ENCODE measurements at regions not wholly inside any gene's neighbourhood (a gene's known extent, or its start where the extent isn't known, plus 50 kb on each side); places are given as distances from the start of the nearest gene placed in this dataset.

DNA sequence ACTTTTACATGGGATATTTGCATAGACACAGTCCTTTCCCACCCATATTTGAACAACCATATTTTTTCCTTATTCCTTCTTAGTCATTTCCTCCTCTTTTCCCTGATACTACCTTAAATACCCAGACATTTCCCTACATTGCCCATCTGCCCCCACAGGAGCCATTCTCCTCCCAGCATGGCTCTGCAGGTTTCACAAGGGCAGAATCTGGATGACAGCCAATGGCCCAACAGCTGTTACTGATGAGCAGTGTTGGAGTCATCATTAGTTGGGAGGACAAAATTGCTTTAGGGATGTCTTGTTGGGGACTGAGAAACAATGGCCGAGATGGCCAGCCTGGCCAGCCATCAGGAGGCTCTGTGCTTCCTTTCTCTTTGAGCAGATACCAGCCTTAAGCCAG lies 209.5 kb downstream of the KLF5 start:
- DNase-seq = no peak

DNA sequence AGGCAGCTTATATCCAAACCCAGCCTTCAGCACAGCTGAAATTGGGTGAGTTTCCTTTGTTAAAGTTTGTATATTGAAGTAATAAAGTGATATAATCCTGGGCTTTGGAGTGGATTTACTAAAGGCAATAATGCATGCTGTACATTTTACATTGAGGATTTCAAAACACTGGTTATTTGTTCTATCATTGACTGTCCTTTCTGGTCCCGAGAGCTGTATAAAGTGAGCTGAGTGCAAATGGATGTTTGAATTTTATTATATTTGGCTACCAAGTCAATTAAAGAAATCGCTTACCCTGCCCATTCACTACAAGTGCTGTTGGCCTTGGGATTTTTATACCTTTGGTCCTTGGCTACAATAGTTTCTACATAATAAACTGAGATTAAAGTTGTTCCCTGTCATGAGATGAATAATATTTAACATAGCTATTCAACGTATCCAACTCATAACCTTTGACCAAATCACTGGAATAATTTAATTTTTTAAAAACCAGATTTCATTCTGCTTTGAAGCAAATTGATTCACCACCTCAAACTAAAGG lies 207.9 kb downstream of the KLF5 start:
- no peak for DNase-seq

DNA sequence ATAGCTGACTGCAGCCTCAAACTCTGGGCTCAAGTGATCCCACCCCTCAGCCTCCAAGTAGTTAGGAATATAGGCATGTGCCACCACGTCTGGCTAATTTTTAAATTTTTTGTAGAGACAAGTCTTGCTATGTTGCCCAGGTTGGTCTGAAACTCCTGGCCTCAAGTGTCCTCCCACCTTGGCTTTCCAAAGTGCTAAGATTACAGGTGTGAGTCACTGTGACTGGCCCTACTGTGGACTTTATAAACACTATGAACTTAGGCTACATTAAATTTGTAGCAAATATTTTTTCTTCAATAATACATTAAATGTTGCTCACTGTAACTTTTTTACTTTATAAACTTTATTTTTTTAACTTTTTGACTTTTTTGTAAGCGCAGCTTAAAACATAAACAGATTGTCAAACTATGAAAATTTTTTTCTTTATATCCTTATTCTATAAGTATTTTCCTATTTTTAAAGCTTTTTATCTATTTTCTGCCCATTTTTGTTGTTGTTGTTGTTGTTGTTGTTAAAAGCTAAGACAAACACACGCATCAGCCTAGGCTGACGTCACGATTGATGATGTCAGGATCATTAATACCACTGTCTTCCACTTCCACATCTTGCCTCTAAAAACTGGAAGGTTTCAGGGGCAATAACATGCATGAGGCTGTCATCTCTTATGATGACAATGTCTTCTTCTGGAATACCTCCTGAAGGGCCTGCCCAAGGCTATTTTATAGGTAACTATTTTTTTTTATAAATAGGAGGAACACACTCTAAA lies 204.2 kb downstream of the KLF5 start:
- no peak for DNase-seq

DNA sequence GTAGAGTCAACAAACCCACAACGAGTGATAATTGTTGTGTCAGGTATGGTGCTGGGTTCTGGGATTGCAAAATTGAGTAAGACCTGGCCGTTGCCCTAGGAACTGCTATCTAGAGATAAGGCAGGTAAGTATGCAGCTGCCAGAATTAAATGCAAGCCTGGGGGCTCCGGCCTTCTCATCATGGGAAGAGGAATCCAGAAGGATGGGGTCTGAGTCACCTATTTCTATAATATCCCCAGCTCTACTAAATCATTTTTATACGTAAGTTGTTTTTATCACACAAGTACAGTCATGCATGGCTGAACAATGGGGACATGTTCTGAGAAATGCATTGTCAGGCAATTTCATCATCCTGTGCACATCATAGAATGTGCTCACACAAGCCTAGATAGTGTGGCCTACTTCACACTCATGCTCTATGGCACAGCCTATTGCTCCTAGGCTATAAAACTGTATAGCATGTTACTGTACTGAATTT lies 203.0 kb downstream of the KLF5 start:
- no peak for DNase-seq

DNA sequence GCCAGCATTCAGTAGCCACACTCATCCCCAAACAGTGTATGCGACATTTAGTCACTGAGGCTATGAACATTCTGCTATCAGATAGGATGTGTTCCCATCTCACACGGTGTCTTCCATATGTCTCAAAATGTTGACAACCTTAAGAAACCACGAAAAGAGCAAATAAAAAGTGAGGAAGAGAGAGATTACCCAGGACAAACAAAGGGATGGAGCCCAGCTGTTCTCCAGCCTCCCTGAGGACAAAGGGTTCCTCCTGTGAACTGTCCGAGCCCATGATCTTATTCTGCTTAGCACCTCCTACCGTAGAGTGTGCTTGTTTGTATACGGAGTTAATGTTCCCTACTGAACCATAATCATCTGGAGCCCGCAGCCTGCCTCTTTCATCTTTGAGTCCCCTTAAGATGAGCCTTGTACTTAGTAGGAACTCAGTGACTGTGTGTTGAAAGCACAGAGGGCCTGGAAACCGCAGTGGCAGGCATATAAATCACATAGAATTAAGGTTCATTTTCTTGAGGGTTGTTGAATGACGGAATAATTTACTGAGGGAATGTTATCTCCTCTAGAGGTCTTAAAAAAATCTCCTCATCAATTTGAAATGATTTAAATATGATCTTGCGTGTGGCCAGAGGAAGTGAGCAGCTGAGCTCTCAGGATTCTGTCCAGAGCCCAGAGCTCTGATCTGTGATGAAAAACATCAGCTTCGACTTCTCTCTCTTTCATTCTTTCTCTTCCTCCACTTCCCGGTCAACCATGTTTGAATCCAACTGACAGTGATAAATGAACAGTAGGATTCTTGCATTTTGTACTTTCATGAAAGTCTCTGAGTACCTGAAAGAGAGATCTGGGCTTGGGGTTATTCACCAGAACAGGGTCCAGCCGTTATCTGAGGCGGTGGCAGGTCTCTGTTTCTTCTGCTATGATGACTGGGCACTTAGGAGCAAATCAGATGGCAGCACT lies 200.5 kb downstream of the KLF5 start:
- no peak for DNase-seq

DNA sequence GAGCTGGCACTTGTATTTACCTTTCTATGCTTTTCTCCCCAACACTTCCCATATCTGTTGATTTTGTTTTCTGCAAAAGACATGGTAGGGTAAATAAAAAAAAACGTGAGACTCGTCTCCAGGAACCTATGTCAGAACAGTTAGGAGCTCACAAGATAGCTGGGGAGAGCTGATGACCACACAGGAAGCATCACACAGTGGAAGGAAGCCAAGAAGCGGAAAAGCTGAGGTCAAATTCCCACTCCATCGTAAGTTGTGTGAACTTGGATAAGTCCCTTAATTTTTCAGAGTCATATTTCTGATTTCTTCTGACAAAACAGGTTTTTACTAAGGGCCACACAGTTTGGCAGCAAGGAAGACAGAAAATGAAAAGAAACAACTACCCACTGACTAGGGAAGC lies 199.6 kb downstream of the KLF5 start:
- no peak for DNase-seq

DNA sequence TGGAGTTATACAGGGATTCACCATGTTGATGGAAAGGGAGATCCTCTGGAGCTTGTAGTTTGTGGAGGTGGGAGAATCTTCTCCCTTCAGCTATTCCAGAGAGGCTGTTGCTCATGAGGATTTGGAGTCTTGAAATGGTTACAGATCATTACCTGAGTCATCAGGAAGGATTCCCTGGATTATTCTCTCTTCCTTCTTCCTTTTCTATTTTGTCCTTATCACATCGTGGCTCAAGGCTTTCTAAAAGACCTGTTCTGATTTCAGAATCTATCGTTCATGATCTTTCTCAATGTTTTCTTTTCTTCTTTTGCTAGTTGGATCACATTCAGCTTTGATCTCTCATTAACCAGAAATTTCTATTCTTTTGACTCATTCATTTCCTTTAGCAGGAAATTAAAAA lies 196.0 kb downstream of the KLF5 start:
- DNase-seq = no peak

DNA sequence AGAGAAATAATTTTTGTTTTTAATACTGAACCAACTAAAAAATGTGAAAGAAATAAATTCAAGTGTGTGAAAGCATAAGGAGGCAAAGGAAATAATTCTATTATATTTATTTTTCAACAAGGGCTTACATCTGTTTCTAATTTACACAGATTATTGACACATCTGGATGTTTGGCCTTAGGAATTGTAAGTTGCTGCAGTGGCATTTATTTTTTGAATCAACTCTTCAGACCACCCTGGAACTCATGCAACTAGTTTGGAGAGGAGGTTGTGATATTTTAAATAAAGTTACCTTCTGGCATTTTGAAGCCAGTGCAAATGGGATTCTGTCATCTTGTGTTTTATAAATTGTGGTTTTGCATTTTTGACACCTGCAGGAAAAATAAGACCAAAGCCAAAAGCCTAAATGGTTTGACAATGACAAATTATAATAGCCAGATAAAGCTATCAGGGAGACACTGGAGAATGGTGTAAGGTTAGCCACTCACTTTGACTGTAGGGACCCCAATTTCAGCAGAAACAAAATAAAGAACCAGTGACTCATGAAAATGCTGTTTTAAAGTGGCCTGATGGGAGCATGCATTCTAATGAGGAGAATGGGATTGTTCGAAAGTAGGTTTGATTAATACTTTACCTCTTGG lies 192.9 kb downstream of the KLF5 start:
- no peak for DNase-seq

DNA sequence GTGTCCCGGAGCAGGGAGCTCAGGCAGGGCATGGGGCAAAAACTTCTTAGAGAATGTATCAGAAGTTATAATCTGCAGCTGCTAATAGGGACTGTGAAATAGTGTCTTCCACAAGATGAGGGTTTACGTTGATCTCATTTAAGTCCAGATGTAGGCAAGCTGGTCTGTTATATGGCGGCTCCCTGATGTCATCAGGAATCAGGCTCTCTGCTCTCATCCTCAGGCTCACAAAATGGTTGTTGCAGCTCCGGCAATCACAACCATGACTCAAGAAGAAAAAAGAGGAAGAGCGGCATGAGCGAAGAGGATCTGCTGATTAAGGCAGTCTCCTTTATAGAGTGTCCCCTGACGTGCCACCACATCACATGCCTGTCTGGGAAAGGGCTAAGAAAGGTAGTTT lies 191.3 kb downstream of the KLF5 start:
- DNase-seq = no peak

DNA sequence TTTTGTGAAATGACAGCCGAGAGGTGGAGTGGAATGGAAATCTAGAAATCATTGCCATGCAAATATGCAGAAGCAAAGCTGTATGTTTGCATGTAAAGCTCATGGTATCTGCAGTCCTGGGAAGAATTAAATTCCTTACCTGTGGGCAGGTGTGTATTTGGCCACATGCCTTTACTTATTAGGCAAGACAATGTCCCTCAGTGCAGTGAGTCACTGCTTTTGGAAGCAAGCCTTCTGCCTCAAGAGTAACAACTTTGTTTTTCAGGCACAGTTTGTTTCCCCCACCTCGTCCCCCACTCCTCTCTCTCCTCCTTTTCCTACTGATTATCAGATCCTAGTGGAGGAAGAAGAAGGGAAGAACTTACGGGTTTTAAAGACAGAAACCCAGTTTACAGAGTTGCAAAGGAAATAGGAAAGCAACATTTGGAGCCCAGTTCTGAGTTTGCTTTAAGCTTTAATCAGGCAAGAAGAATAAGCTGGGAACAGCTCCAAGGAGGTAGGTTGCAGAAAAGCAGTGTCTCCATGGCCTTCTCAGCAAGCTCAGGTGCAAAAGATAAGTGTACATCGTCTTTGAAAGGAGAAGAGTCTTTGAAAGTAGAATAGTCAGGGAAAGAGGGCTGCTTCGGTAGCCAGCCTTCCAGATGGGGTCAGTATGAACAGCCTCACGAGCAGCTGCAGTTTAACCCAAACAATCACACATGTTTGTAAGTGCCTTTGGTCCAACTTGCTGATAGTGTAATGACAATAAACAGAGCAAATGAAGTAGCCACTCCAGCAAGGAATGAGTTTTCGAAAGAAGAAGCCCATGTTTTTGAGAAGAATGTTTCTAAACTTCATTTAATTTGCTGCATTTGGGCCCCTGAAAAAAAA lies 190.1 kb downstream of the KLF5 start:
- DNase-seq = no peak

DNA sequence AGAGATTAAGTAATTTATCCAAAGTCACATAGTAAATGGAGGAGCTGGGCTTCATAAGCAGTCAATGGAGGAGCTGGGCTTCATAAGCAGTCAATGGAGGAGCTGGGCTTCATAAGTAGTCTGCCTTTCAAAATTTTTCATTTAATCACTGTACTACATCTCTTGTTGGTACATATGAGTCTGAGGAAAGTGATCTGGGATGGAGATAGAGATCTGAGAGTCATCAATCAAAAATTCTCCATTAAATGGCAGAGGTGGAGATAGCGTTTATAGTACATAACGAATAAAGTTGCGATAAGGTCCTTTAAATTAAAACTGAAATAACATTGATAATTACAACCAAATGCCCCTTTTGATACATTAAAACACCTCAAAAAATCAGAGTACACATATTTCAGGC lies 189.3 kb downstream of the KLF5 start:
- DNase-seq = no peak

DNA sequence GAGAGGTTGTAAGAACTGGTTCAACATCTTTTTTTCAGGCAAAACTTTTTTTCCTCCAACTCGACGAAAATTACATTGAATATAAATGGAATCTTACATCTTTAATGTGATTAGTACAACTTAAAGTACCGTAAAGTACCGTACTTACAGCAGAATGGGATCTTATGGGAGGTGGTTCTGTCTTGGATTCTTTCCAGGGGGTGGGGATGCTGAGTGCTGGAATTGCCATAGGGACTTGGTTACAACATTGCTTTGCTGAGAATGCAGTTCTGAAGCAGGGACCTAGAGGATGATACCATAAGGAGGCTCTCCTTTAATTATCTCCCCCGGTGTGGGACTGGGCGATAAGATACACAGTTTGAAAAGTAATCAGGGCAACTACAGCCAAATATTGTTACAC lies 186.4 kb downstream of the KLF5 start:
- DNase-seq = no peak

DNA sequence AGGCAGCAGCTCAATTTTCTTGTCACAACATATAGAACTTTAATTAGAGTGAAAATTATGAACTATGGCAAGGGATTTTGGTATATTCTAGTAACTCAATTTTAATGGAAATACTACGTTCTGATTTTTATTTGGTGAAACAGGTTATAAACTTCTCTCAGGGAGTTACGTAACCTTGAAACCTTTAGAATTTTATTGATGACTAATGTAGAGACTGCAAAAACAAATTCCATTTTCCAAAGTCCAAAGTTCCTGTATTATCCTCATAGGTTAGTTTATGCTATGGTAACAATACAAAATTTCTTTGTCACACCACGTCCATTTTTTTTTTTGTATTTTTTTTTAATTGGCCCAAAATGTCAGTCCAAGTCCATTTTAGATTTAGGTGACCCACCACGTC lies 185.7 kb downstream of the KLF5 start:
- no peak for DNase-seq

DNA sequence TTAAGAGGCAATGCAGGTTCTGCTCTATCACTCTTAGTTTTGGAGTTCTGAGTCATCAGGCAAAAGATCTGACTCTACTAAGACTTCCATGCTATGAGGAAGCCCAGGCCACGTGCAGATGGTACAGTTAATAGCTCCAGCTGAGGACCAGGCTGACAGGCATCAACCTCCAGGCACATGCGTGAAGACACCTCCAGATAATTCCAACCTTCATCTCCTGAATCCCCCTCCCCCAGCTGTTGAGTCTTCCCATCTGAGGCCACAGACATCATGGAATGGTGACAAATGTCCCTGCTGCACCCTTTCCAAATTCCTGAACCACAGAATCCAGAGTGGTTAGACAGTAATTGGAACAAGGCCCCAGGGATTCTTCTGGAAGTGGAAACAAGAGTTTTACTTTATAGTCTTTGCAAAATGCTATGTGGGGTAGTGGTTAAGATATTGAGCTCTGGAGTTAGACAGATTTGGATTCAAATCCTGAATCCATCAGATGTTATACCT lies 183.8 kb downstream of the KLF5 start:
- no peak for DNase-seq

DNA sequence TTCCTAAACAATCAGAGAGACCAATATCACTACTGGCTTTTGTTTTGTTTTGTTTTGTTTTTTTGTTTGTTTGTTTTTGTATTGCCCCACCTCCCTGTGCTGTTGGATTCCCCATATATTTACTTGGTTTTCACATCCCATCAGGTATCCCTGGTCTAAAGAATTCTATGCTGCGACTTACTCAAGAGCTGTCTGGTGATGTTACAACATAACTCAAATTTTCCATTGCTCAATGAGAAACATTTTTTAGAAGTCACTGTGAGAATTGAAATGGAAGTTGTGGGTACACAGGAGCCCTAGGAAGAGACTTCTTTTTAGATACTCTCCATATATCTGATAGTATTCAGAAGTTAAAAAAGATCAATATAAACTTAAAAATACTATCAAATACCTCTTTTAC lies 181.4 kb downstream of the KLF5 start:
- no peak for DNase-seq

DNA sequence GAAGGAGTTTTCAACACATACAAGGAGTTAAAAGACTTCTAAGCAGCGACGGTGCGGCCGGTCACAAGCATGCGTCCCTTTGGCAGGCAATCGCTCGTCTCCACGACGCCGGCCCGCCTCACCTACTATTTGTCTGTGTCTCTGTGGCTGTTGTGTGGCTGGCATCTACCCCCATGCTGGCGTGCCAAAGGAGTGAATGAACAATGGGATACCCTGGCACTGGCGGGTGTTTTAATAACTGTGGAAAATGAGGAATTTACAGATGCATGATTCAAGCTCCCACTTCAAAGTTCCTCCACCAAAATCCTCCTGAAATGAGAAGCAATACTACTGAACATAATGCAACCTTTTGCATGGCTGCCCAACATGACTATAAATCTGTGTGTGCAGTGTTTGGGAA lies 176.6 kb downstream of the KLF5 start:
- DNase-seq = no peak

DNA sequence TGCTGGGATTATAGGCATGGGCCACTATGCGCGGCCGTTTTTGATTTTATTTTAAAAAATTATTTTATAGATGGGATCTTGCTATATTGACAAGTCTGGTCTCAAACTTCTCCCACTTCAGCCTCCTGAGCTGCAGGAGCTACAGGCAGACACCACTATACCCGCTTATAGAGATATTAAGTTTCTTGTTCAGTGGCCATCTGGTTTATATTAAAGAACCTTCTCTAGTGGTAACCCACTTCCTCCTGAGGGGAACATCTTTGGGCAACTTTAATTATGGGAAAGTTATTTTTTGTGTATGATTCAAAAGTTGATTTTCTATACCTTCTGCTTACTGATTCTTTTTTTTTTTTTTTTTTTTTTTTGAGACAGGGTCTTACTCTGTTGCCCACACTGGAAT lies 172.7 kb downstream of the KLF5 start:
- DNase-seq = peak; percentile 42 to 48

DNA sequence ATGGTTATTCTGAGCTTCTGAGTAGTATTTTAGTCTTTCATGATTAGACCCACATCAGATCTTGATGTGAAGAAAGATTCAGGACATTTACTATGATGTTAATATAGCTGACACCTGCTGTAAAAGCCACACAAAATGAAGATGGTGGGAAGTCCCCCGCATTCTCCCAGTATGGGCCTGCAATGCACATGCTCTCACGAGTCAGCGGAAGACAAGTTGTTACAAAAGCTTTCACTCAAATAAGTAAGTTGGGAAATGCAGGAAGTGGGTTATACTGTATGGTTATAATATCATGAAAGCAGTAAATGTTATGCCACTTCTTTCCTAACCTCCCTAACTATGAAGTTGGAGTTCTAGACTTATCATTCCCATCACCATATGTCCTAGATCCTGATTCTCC lies 171.9 kb downstream of the KLF5 start:
- peak; percentile 87 to 92 for DNase-seq

DNA sequence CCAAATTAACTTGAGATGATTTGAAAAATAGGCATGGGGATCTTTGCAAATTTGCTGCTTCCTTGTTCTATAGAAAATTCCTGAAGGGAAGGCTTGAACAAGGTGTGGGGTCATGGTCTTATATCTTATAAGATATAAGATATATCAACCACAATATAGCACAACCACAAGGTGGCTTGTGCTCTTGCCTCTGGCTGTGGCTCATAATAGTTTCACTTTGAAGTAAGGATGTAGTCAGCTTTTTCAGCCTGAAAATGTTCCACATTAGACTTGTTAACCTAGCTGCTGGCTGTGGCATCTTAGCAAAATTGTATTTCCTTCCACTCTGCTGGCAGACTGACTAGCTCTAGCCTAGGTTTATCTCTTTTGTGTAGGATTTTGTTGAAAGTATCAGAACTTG lies 169.7 kb downstream of the KLF5 start:
- peak in 1 of 2 experiments; percentile 10 for DNase-seq

DNA sequence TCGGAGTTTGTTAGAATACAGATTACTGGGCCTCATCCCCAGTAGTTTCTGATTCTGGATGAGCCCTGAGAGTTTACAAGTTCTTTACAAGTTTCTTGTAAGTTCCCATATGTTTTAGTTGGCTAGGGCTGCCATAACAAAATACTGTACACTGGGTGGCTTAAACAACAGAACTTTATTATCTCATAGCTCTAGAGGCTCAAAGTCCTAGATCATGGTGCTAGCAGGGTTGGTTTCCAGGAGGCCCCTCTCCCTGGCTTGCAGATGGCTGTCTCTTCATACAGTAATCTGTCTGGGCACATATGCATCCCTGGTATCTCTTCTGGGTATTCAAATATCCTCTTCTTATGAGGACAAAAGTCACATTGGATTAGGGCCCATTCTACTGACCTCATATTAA lies 167.2 kb downstream of the KLF5 start:
- no peak for DNase-seq

DNA sequence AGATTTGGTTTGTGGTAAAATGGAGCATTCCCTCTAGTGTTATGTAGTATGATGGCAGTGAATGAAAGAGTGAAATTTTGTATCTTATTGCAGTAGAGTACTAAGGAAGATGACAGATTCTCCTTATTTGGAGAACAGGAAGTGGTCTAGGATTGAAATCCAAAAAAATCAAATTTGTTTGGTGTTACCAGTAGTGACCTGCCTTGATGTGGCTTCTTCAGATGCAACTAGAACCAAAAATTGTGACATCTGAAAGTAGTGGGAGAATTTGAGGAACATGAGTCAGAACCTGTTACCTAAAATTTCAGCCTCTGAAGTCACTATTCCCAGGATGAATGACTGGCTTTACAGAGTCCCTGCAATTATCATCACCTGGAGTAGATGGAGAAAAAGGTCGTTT lies 165.9 kb downstream of the KLF5 start:
- peak; percentile 17 to 25 for DNase-seq

DNA sequence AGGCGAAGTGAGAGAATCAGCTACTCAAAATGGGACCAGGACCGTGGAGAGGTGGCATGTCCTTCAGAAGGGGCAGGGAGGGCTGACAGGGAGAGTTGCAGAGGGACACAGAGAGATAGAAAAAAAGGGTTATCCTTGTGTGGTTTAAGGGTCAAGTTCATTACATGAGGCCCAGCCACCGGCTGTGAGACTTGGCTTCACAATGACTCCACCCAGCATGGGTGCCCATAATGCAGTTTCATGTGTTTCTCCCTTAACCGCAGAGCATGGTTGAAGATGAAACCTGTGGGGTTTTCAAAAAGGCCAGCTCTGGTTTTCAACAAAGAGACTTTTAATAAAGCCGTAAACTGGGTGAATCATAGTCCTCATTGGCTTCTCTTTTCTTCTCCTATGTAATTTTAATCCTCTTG lies 164.6 kb downstream of the KLF5 start:
- no peak for DNase-seq

All from Kasumi-1 (cell line).